ENCODE measurements at regions not wholly inside any gene's neighbourhood (a gene's known extent, or its start where the extent isn't known, plus 50 kb on each side); places are given as distances from the start of the nearest gene placed in this dataset.
"Not testable (repeated sequence)": the region's sequence is repeated elsewhere in the genome, so short reads cannot be mapped to it uniquely, and the experiment has no call there.

DNA sequence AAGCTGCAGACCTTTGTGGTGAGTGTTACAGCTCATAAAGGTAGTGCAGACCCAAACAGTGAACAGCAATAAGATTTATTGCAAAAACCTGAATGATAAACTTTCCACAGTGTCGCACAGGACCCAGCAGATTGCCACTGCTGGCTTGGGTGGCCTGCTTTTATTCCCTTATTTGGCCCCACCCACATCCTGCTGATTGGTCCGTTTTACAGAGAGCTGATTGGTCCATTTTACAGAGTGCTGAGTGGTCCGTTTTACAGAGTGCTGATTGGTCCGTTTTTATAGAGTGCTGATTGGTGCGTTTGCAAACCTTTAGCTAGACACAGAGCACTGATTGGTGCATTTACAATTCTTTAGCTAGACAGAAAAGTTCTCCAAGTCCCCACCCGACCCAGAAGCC is 127.7 kb upstream of the UBE3A start:
- not testable (repeated sequence) for H3K4ac ChIP-seq (ENCODE audit: low read depth in 1 of 2, low read length in 2 of 2); H2AK5ac ChIP-seq (ENCODE audit: low read length, severe bottlenecking); H3K9ac ChIP-seq (ENCODE audit: low read length); H4K8ac ChIP-seq (ENCODE audit: low read length); H2BK5ac ChIP-seq (ENCODE audit: low read depth, low read length, poor library complexity, severe bottlenecking); H3K9me3 ChIP-seq (ENCODE audit: control insufficient read depth, low read length); H3K4me1 ChIP-seq (ENCODE audit: control insufficient read depth, insufficient read depth, low read depth, low read length); H3K4me3 ChIP-seq (ENCODE audit: insufficient read depth in 1 of 2, low read depth in 1 of 2, low read length in 2 of 2); DNase-seq; H3K4me2 ChIP-seq (ENCODE audit: low read length, poor library complexity, severe bottlenecking); H3K23ac ChIP-seq (ENCODE audit: low read length in 2 of 2); H3K18ac ChIP-seq (ENCODE audit: low read depth in 1 of 2, low read length in 2 of 2); H2BK12ac ChIP-seq (ENCODE audit: low read length in 2 of 2); H2BK15ac ChIP-seq (ENCODE audit: low read depth, poor library complexity, severe bottlenecking); H2AFZ ChIP-seq (ENCODE audit: low read depth, low read length); H3K36me3 ChIP-seq (ENCODE audit: control insufficient read depth in 1 of 2, insufficient read depth in 2 of 2, low read depth in 1 of 2, low read length in 2 of 2); H4K91ac ChIP-seq (ENCODE audit: low read length); H3K14ac ChIP-seq (ENCODE audit: low read length in 2 of 2); H3K27me3 ChIP-seq (ENCODE audit: control insufficient read depth in 1 of 2, insufficient read depth in 1 of 2, low read length in 2 of 2); H3K27ac ChIP-seq (ENCODE audit: low read length, poor library complexity, severe bottlenecking); H3K79me1 ChIP-seq (replicated peaks; ENCODE audit: low read length, poor library complexity, severe bottlenecking); H2BK120ac ChIP-seq (ENCODE audit: low read depth, low read length)
- 72% methylated on average over 6 of the region's 6 CpGs for WGBS

GRCh38 chr15:25565470-25566264 is 126.8 kb upstream of the UBE3A start:
- no peak overlapping the region for H4K91ac ChIP-seq (ENCODE audit: low read length)
- no peak overlapping the region for H2BK15ac ChIP-seq (ENCODE audit: low read depth, poor library complexity, severe bottlenecking)
- H3K9me3 ChIP-seq (ENCODE audit: control insufficient read depth, low read length), result no peaks in the 10 kb centered on the region
- H2BK5ac ChIP-seq (ENCODE audit: low read depth, low read length, poor library complexity, severe bottlenecking), result no peak overlapping the region
- no peak overlapping the region for H3K4me2 ChIP-seq (ENCODE audit: low read length, poor library complexity, severe bottlenecking)
- no peak overlapping the region for H2BK12ac ChIP-seq (ENCODE audit: low read length in 2 of 2)
- no peak overlapping the region for H2BK120ac ChIP-seq (ENCODE audit: low read depth, low read length)
- no peak overlapping the region for H3K27ac ChIP-seq (ENCODE audit: low read length, poor library complexity, severe bottlenecking)
- H3K36me3 ChIP-seq (ENCODE audit: control insufficient read depth in 1 of 2, insufficient read depth in 2 of 2, low read depth in 1 of 2, low read length in 2 of 2), result no peaks in the 10 kb centered on the region
- DNase-seq, result no peak
- H4K8ac ChIP-seq (ENCODE audit: low read length), result no peak overlapping the region
- no peaks in the 10 kb centered on the region for H3K4me1 ChIP-seq (ENCODE audit: control insufficient read depth, insufficient read depth, low read depth, low read length)
- H3K9ac ChIP-seq (ENCODE audit: low read length), result no peak overlapping the region
- H3K27me3 ChIP-seq (ENCODE audit: control insufficient read depth in 1 of 2, insufficient read depth in 1 of 2, low read length in 2 of 2), result no peaks in the 10 kb centered on the region
- no peak overlapping the region for H3K4me3 ChIP-seq (ENCODE audit: insufficient read depth in 1 of 2, low read depth in 1 of 2, low read length in 2 of 2)
- WGBS, result 64% methylated on average over 12 of the region's 14 CpGs
- no peak overlapping the region for H2AK5ac ChIP-seq (ENCODE audit: low read length, severe bottlenecking)
- H3K23ac ChIP-seq (ENCODE audit: low read length in 2 of 2), result no peak overlapping the region
- H3K4ac ChIP-seq (ENCODE audit: low read depth in 1 of 2, low read length in 2 of 2), result no peak overlapping the region
- no peak overlapping the region for H3K14ac ChIP-seq (ENCODE audit: low read length in 2 of 2)
- no peak overlapping the region for H2AFZ ChIP-seq (ENCODE audit: low read depth, low read length)
- H3K79me1 ChIP-seq (replicated peaks; ENCODE audit: low read length, poor library complexity, severe bottlenecking), result no peaks in the 10 kb centered on the region
- no peak overlapping the region for H3K18ac ChIP-seq (ENCODE audit: low read depth in 1 of 2, low read length in 2 of 2)

DNA sequence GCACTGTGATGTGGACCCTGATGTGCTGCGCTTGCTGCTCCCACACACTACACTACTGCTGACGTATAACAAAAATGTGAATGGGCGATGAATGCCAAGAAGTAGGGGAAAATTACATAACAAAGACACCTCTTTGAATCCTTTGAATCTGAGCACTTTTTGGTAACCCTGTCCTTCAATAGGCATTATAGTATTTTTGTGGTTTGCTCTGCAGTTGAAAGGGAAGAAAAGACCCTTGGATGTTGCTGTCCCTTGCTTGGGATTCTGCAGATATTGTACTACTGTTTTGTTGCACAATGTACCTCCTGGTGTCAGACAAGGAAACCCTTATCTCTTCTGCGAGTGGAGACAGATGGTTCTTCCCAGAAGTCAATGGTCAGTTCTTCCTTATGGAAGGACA is 124.8 kb upstream of the UBE3A start:
- H2AFZ ChIP-seq (ENCODE audit: low read depth, low read length), result no peak overlapping the region
- no peak overlapping the region for H2BK12ac ChIP-seq (ENCODE audit: low read length in 2 of 2)
- H3K79me1 ChIP-seq (replicated peaks; ENCODE audit: low read length, poor library complexity, severe bottlenecking), result no peaks in the 10 kb centered on the region
- no peak overlapping the region for H2BK120ac ChIP-seq (ENCODE audit: low read depth, low read length)
- H3K14ac ChIP-seq (ENCODE audit: low read length in 2 of 2), result no peak overlapping the region
- H3K4me2 ChIP-seq (ENCODE audit: low read length, poor library complexity, severe bottlenecking), result no peak overlapping the region
- H2BK5ac ChIP-seq (ENCODE audit: low read depth, low read length, poor library complexity, severe bottlenecking), result no peak overlapping the region
- no peaks in the 10 kb centered on the region for H3K9me3 ChIP-seq (ENCODE audit: control insufficient read depth, low read length)
- no peak overlapping the region for H4K8ac ChIP-seq (ENCODE audit: low read length)
- no peak overlapping the region for H3K9ac ChIP-seq (ENCODE audit: low read length)
- no peaks in the 10 kb centered on the region for H3K27me3 ChIP-seq (ENCODE audit: control insufficient read depth in 1 of 2, insufficient read depth in 1 of 2, low read length in 2 of 2)
- no peaks in the 10 kb centered on the region for H3K36me3 ChIP-seq (ENCODE audit: control insufficient read depth in 1 of 2, insufficient read depth in 2 of 2, low read depth in 1 of 2, low read length in 2 of 2)
- H3K27ac ChIP-seq (ENCODE audit: low read length, poor library complexity, severe bottlenecking), result no peak overlapping the region
- H3K4me3 ChIP-seq (ENCODE audit: insufficient read depth in 1 of 2, low read depth in 1 of 2, low read length in 2 of 2), result no peak overlapping the region
- WGBS, result 75% methylated on average over 4 of the region's 4 CpGs
- H3K23ac ChIP-seq (ENCODE audit: low read length in 2 of 2), result no peak overlapping the region
- H3K4ac ChIP-seq (ENCODE audit: low read depth in 1 of 2, low read length in 2 of 2), result no peak overlapping the region
- no peak overlapping the region for H2BK15ac ChIP-seq (ENCODE audit: low read depth, poor library complexity, severe bottlenecking)
- H4K91ac ChIP-seq (ENCODE audit: low read length), result no peak overlapping the region
- H3K4me1 ChIP-seq (ENCODE audit: control insufficient read depth, insufficient read depth, low read depth, low read length), result no peaks in the 10 kb centered on the region
- no peak overlapping the region for H2AK5ac ChIP-seq (ENCODE audit: low read length, severe bottlenecking)
- H3K18ac ChIP-seq (ENCODE audit: low read depth in 1 of 2, low read length in 2 of 2), result no peak overlapping the region
- no peak for DNase-seq

DNA sequence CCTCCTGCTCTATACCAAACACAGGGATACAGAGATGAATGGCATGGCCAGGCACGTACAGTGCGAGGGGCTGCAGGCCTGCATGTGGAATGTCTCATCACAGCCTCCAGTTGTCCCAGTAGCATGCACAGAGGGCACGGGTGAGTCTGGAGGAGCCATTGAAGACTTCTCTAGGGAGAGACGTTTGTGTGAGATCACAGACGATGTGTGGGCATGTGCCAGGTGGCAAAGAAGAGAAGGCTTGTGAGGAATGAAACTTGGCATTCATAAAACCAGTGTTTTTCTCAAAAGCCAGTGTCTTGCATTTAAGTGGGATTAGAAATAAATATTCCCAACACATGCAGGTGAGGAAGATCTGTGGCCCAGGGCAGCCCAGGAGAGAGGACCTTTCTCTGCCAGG is 119.1 kb upstream of the UBE3A start:
- Histone ChIP-seq H2AFZ (ENCODE audit: low read depth, low read length) (no peak overlapping the region), H3K79me1 (replicated peaks; ENCODE audit: low read length, poor library complexity, severe bottlenecking) (no peaks in the 10 kb centered on the region), H4K8ac (ENCODE audit: low read length) (no peak overlapping the region), H2AK5ac (ENCODE audit: low read length, severe bottlenecking) (no peak overlapping the region), H2BK15ac (ENCODE audit: low read depth, poor library complexity, severe bottlenecking) (no peak overlapping the region), H3K27ac (ENCODE audit: low read length, poor library complexity, severe bottlenecking) (no peak overlapping the region), H3K4ac (ENCODE audit: low read depth in 1 of 2, low read length in 2 of 2) (no peak overlapping the region), H3K9ac (ENCODE audit: low read length) (no peak overlapping the region), H2BK120ac (ENCODE audit: low read depth, low read length) (no peak overlapping the region), H3K18ac (ENCODE audit: low read depth in 1 of 2, low read length in 2 of 2) (no peak overlapping the region), H4K91ac (ENCODE audit: low read length) (no peak overlapping the region), H3K23ac (ENCODE audit: low read length in 2 of 2) (no peak overlapping the region), H3K4me3 (ENCODE audit: insufficient read depth in 1 of 2, low read depth in 1 of 2, low read length in 2 of 2) (no peak overlapping the region), H3K4me1 (ENCODE audit: control insufficient read depth, insufficient read depth, low read depth, low read length) (no peaks in the 10 kb centered on the region), H3K14ac (ENCODE audit: low read length in 2 of 2) (no peak overlapping the region), H3K4me2 (ENCODE audit: low read length, poor library complexity, severe bottlenecking) (no peak overlapping the region), H2BK12ac (ENCODE audit: low read length in 2 of 2) (no peak overlapping the region), H2BK5ac (ENCODE audit: low read depth, low read length, poor library complexity, severe bottlenecking) (no peak overlapping the region), H3K27me3 (ENCODE audit: control insufficient read depth in 1 of 2, insufficient read depth in 1 of 2, low read length in 2 of 2) (no peaks in the 10 kb centered on the region), H3K36me3 (ENCODE audit: control insufficient read depth in 1 of 2, insufficient read depth in 2 of 2, low read depth in 1 of 2, low read length in 2 of 2) (no peaks in the 10 kb centered on the region), H3K9me3 (ENCODE audit: control insufficient read depth, low read length) (no peaks in the 10 kb centered on the region)
- 71% methylated on average over 5 of the region's 5 CpGs for WGBS
- no peak for DNase-seq

Data from mesenchymal stem cell (in vitro differentiated cells and primary cell).